ENCODE measurements at regions not wholly inside any gene's neighbourhood (a gene's known extent, or its start where the extent isn't known, plus 50 kb on each side); places are given as distances from the start of the nearest gene placed in this dataset.

DNA sequence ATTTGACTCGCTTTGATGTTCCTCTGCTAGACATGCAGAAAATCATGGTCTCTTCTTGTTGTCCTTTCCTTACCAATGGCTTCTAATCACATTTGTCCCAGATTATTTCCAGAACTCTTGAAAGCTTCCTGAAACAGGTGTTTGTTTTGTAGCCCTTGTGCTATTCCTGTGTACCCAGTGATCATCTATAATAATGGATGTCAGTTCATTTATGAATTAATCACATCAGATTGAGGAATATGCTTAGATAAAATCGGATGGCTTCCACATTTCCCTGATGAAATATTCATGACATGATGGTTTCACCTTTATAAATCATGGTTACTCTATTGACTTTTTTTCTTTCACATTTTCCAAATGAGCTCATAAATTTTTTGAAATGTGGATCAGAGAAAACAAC, 359.0 kb upstream of the DMAC1 start:
- TF ChIP-seq POLR2A (IDR thresholded peaks at IDR 0.05; ENCODE audit: low read depth, low read length) (no peak), CTCF (IDR thresholded peaks at IDR 0.05; ENCODE audit: extremely low read depth in 1 of 2, insufficient read depth in 1 of 2, low read depth in 1 of 2, low read length in 2 of 2) (no peak)

Data from endothelial cell of umbilical vein (primary cell).